MCF 10A (cell line): ENCODE measurements at regions not wholly inside any gene's neighbourhood (a gene's known extent, or its start where the extent isn't known, plus 50 kb on each side); places are given as distances from the start of the nearest gene placed in this dataset.
"Not testable (repeated sequence)": the region's sequence is repeated elsewhere in the genome, so short reads cannot be mapped to it uniquely, and the experiment has no call there.

Experiments used
- BruUV-seq: library from RNA; stranded (reverse); fragments of 400-500 nt; replicated peaks from 2 replicates; lab custom pipeline; 2021; lab: Mats Ljungman, UMichigan
- CTCF ChIA-PET: fragments of 300-600 bp; sonication (Branson Sonifier 250); formaldehyde crosslinking; extraction: SDS; loops from one replicate; lab custom pipeline; 2021; ENCODE audit warnings: antibody characterized with exemption, inconsistent platforms; lab: Yijun Ruan, JAX
- POLR2A ChIA-PET: fragments of 300-600, 350-650 bp; sonication (Branson Sonifier 250); formaldehyde crosslinking; extraction: SDS; loops from one replicate; lab custom pipeline; 2020; ENCODE audit warnings: antibody characterized with exemption, inconsistent platforms; lab: Yijun Ruan, JAX
- DNase-seq: peaks from one replicate; pipeline ENCODE4 v3.0.0-alpha.2; 2018; ENCODE audit not compliant: unreplicated experiment
- H3K27ac Mint-ChIP-seq: one replicate; pipeline ENCODE4 v1.8.0; 2022; ENCODE audit warnings: mild to moderate bottlenecking, low read depth, mixed read lengths; ENCODE audit not compliant: unreplicated experiment
- H3K27me3 Mint-ChIP-seq: one replicate; pipeline ENCODE4 v1.8.0; 2022; ENCODE audit warnings: mixed read lengths; ENCODE audit not compliant: insufficient read depth, unreplicated experiment
- H3K36me3 Mint-ChIP-seq: one replicate; pipeline ENCODE4 v1.8.0; 2022; ENCODE audit warnings: mild to moderate bottlenecking, moderate library complexity, mixed read lengths; ENCODE audit not compliant: insufficient read depth, unreplicated experiment
- H3K4me1 Mint-ChIP-seq: one replicate; pipeline ENCODE4 v1.8.0; 2022; ENCODE audit warnings: mixed read lengths; ENCODE audit not compliant: insufficient read depth, unreplicated experiment
- H3K4me3 Mint-ChIP-seq: one replicate; pipeline ENCODE4 v1.8.0; 2022; ENCODE audit warnings: mild to moderate bottlenecking, moderate library complexity, mixed read lengths; ENCODE audit not compliant: unreplicated experiment
- H3K9me3 Mint-ChIP-seq: one replicate; pipeline ENCODE4 v1.8.0; 2022; ENCODE audit warnings: mixed read lengths; ENCODE audit not compliant: unreplicated experiment
- intact Hi-C: fragments of 100-400 bp; cut with micrococcal nuclease; formaldehyde crosslinking; loops from 2 replicates; pipeline ENCODE4 v1.14.1; 2022
- TF ChIP-seq, protein P1 (sequence below): fragments of 200-600 bp; IDR thresholded peaks from one replicate; pipeline ENCODE4 v1.8.0; 2022; ENCODE audit warnings: antibody characterized with exemption, mild to moderate bottlenecking; ENCODE audit not compliant: unreplicated experiment

DNA sequence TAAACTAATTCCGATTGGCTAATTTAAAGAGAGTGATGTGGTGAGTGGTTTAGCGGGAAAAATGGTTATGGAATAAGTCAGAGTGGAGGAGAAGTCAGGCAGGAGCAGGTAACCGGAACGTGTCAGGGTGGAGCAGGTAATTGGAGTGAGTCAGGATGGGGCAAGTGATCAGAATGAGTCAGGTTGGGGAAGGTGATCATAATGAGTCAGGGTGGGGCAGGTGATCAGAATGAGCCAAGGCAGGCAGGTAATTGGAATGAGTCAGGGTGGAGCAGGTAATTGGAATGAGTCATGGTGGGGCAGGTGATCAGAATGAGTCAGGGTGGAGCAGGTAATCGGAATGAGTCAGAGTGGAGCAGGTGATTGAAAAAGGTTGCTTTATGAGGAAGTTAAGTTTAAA lies 101.4 kb downstream of the TMEM167A start:
- H3K27ac Mint-ChIP-seq, result peak overlapping the region; percentile 6
- peak; percentile 82 for DNase-seq
- TF ChIP-seq, protein P1, sequence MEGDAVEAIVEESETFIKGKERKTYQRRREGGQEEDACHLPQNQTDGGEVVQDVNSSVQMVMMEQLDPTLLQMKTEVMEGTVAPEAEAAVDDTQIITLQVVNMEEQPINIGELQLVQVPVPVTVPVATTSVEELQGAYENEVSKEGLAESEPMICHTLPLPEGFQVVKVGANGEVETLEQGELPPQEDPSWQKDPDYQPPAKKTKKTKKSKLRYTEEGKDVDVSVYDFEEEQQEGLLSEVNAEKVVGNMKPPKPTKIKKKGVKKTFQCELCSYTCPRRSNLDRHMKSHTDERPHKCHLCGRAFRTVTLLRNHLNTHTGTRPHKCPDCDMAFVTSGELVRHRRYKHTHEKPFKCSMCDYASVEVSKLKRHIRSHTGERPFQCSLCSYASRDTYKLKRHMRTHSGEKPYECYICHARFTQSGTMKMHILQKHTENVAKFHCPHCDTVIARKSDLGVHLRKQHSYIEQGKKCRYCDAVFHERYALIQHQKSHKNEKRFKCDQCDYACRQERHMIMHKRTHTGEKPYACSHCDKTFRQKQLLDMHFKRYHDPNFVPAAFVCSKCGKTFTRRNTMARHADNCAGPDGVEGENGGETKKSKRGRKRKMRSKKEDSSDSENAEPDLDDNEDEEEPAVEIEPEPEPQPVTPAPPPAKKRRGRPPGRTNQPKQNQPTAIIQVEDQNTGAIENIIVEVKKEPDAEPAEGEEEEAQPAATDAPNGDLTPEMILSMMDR, result no peak
- H3K9me3 Mint-ChIP-seq, result peaks cover 23% of the 10 kb centered on the region
- CTCF ChIA-PET, result no interaction called here
- peaks cover 14% of the 10 kb centered on the region for H3K4me1 Mint-ChIP-seq
- intact Hi-C loops, result no loop called here
- no TSS peak for BruUV-seq
- no peak overlapping the region for H3K4me3 Mint-ChIP-seq
- H3K36me3 Mint-ChIP-seq, result no peaks in the 10 kb centered on the region
- POLR2A ChIA-PET, result no interaction called here
- H3K27me3 Mint-ChIP-seq, result no peaks in the 10 kb centered on the region

DNA sequence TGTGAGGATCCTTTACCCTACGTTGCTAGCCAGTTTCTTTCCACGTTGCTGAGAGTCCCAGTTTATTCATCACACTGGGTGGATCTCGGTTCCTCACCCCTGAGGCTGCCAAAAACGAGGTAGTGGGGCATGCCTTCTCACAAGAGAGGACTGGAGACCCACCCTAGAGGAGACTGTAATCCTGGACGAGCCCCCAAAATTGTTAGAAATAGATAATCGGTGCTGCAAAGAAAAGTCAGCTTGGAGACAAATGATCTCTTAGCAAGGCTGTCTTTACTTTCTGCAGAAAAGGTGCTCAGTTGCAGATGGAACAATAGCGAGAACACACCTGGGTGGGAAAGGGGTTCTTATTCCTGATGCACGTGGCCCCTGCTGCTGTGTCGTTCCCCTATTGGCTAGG lies 101.8 kb downstream of the TMEM167A start:
- POLR2A ChIA-PET, result no interaction called here
- BruUV-seq, result no TSS peak
- intact Hi-C loops, result no loop called here
- Mint-ChIP-seq H3K27me3 (no peaks in the 10 kb centered on the region), H3K4me1 (peaks cover 14% of the 10 kb centered on the region), H3K27ac (no peak overlapping the region), H3K4me3 (no peak overlapping the region), H3K36me3 (no peaks in the 10 kb centered on the region), H3K9me3 (peaks cover 23% of the 10 kb centered on the region)
- TF ChIP-seq, protein P1, result no peak
- no peak for DNase-seq
- CTCF ChIA-PET, result no interaction called here

DNA sequence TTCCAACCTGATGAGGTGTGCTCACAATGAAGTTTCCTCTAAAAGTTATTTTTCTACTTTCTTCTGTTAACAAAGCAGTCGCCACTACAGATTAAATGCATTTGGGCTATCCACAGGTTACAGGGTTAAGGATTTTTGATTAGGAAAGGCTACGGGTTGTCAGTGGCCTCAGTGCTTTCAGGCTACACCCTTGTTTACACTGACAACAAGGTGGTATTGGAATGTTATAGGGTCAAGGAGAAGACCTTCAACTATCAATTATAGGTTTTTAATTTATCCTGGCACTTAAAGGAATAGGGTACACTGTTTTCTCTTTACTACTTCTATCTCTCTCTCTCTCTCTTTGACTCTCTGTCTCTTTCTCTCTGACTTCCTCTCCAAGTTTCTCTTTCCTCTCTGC lies 102.8 kb downstream of the TMEM167A start:
- BruUV-seq, H3K27me3 Mint-ChIP-seq, H3K4me3 Mint-ChIP-seq, H3K36me3 Mint-ChIP-seq, POLR2A ChIA-PET, DNase-seq, H3K27ac Mint-ChIP-seq, intact Hi-C loops: not testable (repeated sequence)
- CTCF ChIA-PET, result interaction anchor here (0.6 to 0.7 kb wide), 2 partner anchors 37 to 79 kb away, joined by 3 read pairs; no protein-coding TSS in a partner anchor
- Mint-ChIP-seq H3K9me3 (peaks cover 23% of the 10 kb centered on the region), H3K4me1 (peaks cover 17% of the 10 kb centered on the region)

DNA sequence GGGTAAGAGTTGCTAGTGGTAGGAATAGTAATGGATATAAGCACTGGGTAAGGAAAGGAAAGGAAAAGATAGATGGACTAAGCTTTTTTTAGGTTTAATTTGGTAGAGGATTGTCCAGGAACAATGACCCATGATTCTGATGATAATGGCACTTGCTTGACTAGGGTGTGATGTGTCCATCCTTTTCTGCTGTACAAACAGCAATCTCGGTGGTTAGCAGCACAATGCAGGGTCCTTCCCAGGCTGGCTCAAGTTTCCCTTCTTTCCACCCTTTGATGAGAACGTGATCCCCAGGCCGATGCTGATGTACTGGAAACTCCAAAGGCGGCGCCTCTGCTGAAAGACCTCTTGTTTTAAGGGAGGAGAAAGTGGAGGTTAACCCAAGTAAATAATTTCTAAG lies 105.3 kb downstream of the TMEM167A start:
- POLR2A ChIA-PET, result no interaction called here

DNA sequence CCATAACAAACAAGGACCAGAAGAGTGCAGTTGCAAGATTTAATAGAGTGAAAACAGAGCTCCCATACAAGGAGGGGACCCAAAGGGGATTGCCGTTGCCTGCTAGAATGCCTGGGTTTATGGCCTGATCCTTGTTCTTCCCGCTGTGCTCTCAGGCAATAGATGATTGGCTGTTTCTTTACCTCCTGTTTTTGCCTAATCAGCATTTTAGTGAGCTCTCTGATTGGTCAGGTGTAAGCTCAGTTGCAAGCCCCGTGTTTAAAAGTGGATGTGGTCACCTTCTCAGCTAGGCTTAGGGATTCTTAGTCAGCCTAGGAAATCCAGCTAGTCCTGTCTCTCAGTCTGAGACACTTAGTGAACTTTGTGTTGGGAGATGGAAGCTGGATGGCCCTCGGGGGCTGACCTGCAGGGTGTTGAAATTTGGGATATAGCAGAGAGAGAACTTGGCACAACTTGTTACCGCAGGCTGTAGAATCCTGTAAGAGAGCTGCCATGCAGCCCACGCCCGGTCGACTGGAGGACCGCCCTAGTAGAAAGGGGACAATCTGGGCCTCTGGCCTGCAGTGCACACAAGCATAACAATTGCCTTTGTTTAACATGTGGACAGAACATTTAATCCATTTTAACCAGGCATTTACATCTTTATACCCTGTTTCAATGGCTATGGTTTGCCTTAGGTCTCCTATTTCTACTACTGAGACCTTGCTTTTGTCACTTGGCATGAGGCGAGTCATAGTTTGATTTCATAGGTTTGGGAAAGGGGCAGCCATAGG lies 106.0 kb downstream of the TMEM167A start:
- Mint-ChIP-seq H3K9me3 (peaks cover 16% of the 10 kb centered on the region), H3K4me1 (peaks cover 15% of the 10 kb centered on the region), H3K27ac (peak overlapping the region; percentile 46)
- intact Hi-C loops, BruUV-seq, H3K27me3 Mint-ChIP-seq, H3K36me3 Mint-ChIP-seq, H3K4me3 Mint-ChIP-seq, POLR2A ChIA-PET, DNase-seq: not testable (repeated sequence)
- CTCF ChIA-PET, result interaction anchor here (0.6 to 1.2 kb wide), 3 partner anchors 11 to 620 kb away, joined by 3 to 4 read pairs (median 4); no protein-coding TSS in a partner anchor

More for the DNA sequence above, 105.3 kb downstream of the TMEM167A start:
- no peaks in the 10 kb centered on the region for H3K36me3 Mint-ChIP-seq
- no peak overlapping the region for H3K4me3 Mint-ChIP-seq
- CTCF ChIA-PET, result interaction anchor here (0.6 kb wide), 2 partner anchors 14 to 445 kb away, joined by 4 read pairs; no protein-coding TSS in a partner anchor
- intact Hi-C loops, result no loop called here
- no peak for DNase-seq
- no peaks in the 10 kb centered on the region for H3K27me3 Mint-ChIP-seq
- peak overlapping the region; percentile 46 for H3K27ac Mint-ChIP-seq
- H3K9me3 Mint-ChIP-seq, result peaks cover 23% of the 10 kb centered on the region
- H3K4me1 Mint-ChIP-seq, result peaks cover 21% of the 10 kb centered on the region
- TF ChIP-seq, protein P1, result no peak
- BruUV-seq, result no TSS peak

DNA sequence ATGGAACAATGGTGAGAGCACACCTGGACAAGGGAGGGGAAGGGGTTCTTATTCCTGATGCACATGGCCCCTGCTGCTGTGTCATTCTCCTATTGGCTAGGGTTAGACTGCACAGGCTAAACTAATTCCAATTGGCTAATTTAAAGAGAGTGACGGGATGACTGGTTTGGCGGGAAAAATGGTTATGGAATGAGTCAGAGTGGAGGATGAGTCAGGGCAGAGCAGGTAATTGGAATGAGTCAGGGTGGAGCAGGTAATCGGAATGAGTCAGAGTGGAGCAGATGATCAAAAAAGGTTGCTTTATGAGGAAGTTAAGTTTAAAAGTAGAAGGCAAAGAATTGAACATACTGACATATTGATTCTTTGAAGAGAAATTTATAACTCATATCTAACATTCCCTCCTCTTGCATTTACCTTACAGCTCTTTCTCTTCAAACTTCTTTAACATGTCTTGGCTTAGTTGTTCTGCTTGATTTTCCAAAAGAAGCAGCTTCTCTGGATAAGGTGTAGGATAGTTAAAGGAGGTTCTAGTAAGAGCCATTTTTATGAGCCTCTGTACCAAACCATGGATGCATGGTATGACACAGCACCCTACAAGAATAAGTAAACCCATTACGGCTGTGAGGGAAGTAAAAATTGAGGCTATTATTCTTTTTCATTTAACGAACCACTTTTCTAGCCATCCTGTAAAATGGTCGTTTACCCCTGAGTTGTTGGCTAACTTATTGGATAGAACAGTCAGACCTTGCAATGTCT lies 107.8 kb downstream of the TMEM167A start:
- H3K36me3 Mint-ChIP-seq, H3K27me3 Mint-ChIP-seq, H3K4me1 Mint-ChIP-seq, H3K4me3 Mint-ChIP-seq, H3K27ac Mint-ChIP-seq, intact Hi-C loops, H3K9me3 Mint-ChIP-seq, BruUV-seq: not testable (repeated sequence)
- POLR2A ChIA-PET, result interaction anchor here (0.7 kb wide), 1 partner anchor 108 kb away, joined by 3 read pairs; the partner anchor contains the start of gene XRCC4
- CTCF ChIA-PET, result interaction anchor here (0.6 kb wide), 1 partner anchor 114 kb away, joined by 4 read pairs; no protein-coding TSS in a partner anchor
- peak; percentile 76 for DNase-seq
